ENCODE measurements at regions not wholly inside any gene's neighbourhood (a gene's known extent, or its start where the extent isn't known, plus 50 kb on each side); places are given as distances from the start of the nearest gene placed in this dataset.
"Not testable (repeated sequence)": the region's sequence is repeated elsewhere in the genome, so short reads cannot be mapped to it uniquely, and the experiment has no call there.

DNA sequence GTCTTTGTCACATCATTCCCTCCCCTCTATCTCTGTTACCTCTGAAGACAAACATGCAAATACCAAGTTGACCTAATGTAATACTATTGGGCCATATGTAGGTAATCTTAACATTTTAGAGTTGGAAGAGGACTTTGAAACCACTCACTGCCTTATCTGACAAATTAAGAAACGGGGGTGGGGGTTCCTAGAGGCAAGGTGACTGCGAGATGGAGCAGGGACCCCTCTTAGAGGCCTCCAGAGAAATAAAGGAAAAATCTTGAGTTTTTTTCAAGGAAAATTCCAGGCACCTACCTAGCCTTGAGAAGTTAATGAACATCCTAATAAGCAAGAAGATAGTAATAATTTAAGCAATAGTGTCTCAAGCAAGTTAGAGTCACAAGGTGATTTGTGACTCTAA, 270.8 kb downstream of the CD83 start:
- no peak for DNase-seq (ENCODE audit: low read depth, low spot score)

DNA sequence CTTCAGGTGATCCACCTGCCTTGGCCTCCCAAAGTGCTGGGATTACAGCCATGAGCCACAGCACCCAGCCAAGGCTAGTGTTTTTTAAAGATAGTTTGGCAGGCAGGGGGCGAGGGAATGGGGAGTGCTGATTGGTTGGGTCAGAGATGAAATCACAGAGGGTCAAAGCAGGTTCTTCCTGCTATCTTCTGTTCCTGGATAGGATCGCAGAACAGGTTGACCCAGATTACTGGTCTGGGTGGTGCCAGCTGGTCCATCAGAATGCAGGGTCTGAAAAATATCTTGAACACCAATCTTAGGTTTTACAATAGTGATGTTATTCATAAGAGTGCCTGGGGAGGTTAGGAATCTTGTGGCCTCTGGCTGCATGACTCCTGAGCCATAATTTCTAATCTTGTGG, 272.2 kb downstream of the CD83 start:
- DNase-seq (ENCODE audit: low read depth, low spot score) = not testable (repeated sequence)

DNA sequence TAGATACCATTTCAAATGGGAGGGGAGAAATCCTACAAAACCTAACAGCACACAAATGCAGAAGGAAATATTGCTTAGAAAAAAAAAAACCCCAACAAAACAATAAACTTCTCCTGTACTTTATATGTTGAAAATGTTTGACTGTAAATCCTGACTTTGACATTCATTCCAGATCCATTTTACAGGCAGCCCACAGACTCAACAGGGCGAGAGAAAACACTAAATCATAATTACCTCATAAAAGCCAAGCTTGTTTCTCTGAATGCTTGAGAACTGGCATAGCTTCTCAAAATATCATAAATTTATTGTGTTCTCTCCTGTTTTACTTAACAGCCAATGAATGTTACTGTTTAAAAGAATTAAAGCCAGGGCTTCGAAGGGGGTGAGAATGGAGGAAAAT, 273.2 kb downstream of the CD83 start:
- DNase-seq (ENCODE audit: low read depth, low spot score) = no peak

DNA sequence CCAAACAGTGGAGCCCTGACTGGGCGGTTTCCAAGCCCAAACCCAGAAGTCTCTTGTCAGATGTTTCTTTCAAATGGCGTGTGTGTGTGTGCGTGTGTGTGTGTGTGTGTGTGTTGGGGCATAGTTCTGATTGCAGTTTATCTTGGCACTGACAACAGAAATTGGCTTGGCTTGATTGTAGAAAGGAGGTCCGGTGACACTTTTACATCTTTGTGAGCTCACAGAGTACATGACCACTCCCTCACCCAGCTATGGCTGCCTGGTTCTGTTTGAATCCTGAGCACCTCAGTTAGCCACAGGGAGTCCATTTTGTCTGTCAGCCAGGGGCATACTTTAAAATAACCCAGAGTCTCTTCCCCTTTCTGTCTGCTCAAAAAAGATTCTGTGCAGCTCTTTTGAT, 276.3 kb downstream of the CD83 start:
- no peak for DNase-seq (ENCODE audit: low read depth, low spot score)

DNA sequence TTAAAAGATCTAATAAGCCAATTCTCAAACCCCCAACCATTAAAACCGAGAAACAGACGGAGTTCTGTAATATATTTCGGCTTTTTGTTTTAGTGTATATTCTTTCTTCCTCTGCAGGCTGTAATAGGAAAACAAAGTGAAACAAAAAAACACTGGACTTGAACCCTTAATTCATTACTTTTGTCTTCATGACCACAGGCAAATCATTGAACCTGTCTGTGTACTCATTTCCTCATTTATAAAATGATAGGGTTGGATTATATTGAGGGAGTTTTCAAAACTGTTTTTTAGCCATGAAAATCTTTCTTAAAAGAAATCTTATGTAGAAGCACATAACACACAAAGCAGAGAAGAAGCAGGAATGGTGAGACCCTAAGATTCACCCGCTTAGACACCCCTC, 278.8 kb downstream of the CD83 start:
- DNase-seq (ENCODE audit: low read depth, low spot score) = no peak

DNA sequence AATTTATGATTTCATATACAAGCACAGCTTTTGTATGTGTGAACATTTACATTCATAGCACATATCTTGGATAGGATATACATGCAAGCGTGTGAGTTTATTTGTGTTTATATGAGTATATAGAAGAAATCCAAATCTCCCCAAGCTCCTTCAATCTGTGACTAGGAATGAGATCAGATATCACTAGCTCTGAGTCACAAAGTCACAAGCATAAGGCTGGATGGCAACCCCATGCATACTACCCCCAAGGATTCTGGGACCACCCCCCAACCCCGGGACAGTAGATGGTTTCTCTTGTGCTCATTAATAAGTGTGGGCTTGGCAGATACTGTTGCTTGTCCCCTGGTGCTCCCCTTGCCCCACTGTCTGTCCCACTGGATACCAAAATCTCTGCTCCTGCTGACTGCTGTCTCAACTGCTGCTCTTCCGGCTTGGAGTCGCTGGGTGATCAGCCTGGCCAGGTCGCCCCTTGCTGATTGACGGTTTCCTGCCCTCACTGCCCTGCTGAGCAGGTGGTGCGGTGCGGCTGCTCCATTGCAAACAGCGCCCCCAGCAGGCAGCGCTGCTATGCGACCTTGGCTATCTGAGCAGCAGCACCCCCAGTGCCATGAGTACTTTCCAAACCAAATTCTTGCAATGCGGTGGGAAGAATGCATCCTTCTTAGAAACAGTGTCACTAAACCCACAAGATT, 279.4 kb downstream of the CD83 start:
- no peak for DNase-seq (ENCODE audit: low read depth, low spot score)

DNA sequence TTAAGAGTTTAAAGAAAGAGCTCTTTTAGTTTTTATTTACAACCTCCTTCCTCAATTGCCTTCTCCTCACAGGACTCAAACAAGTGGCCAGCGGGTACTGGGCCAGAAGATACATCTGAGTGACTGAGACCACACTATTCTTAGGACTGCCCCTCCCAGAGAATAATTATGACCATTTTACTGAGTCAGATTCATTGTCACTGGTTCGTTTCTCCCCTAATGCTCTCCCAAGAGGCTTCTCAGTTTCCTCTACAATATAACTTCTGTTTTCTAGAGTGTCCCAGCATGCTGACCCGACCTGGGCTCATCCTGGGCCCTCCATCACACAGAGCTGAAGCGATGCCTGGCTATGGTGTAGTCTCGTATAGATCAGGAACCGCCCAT, 279.9 kb downstream of the CD83 start:
- DNase-seq (ENCODE audit: low read depth, low spot score) = no peak

DNA sequence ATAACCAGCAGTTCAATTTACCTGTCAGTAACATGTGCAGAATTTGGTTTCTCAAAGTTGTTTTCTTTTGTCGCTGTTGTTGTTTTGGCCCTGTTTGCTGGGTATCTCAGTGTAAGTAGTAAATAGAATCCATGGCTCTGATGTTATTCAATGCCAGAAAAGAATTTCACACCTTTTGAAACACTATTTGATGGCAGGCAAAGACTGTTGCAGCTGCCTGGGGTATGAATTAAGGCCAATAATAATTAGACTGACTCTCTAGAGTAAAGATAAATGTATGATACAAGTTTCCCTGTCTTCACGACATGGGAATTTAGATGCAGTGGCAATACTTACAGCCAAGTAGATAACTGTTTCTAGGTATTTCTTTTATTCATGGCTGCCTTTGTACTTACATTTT, 281.4 kb downstream of the CD83 start:
- DNase-seq (ENCODE audit: low read depth, low spot score) = no peak

DNA sequence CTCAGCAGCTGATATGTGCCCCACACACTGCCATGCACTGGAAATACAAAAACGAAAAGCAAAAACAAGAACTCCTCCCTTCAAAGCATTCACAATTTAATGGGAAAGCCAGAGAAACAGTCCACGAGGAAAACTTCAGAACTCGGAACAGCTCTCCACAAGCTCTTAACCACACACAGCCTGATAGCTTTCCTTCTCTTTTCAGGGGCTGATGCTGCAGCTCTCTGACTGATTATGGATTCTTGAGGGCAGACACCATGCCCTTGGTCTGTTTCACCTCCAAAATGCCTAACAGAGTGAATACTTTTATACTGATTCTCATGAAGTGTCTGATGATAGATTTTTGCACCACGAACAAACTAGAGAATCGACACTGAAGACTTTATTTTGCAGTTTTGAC, 282.1 kb downstream of the CD83 start:
- DNase-seq (ENCODE audit: low read depth, low spot score) = no peak

DNA sequence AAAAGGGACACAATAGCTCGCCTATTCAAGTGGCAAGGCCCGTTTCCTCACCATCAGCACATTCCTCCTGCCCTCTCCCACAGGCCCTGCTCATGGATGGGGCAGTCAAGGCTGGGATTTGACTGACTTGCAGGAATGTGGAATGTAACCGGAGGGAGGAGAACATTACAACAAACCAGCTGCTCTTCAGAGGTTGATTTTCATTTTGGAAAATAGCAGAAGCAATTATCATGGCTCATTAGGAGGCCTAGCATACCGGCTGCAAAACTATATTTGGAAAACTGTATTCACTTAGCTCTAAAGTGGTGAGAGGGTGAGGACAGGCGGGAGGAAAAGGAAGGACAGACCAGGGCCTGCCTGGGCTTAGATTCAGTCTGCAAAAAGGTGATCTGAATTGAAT, 283.7 kb downstream of the CD83 start:
- no peak for DNase-seq (ENCODE audit: low read depth, low spot score)

DNA sequence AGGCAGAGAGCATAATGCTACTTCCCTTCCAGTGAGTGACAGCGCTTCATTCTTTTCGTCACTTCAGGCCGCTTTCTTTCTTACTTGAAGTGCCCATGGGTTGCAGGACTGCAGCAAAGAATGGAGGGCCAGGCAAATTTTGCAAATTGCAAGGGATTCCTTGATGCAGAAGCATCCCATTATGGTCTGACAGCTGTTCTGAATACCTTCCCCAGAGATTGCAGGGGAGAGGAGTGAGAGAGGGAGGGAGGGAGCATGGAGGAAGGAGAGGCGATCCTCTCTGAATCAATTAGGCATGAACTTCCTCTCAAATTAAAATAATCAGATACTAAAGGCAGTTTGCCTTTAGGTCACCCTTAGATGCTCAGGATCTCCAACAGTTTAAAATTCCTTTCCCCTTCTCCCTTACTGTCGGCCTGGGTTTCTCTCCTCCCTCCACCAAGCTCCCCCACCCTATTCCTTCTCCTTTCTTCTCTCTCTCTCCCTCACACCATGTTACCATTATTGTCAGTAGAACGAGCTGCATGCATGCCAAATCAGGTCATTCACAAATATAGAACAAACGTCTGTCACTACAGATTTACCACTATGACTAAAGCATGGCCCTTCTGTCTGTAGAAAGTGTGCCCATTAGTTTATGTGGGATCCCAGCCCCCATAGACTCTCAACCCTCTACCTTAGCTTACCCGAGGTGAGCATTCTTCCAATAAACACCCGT, 289.2 kb downstream of the CD83 start:
- no peak for DNase-seq (ENCODE audit: low read depth, low spot score)

DNA sequence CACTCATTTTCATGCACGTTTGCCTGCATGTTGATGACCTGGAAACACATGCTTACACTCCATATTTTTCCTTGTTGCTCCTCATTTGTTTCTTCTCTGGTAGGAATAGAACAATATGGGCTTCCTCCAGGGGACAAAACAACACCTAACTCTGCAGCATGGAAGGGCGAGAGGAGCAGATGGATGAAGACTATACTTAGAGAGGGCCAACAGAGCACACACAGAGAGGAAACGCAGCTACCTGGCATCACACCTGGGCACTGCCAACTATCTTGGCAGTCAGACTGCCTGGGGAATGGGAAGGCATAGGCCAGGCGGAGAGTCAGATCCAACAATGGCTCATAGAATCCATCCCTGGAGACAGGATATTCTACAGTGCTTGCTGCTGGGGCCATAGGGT, 290.9 kb downstream of the CD83 start:
- no peak for DNase-seq (ENCODE audit: low read depth, low spot score)

DNA sequence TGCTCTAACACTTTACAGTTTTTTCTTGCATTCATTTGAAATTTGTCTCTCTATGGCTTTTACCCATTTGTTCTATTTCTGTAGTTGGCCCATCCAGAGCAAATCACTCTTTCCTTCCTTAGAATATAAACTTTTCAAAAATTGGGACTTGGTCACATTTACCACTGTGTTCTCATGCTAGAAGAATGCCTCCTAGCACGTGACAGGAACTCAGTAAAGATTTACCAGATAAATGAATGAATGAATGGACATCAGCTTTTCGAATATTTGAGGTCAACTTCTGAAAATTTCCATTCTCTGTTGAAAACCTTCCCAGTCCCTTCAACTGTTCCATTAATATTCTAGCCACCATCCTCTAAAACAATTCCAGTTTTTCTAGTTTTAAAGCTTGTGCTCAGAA, 294.5 kb downstream of the CD83 start:
- no peak for DNase-seq (ENCODE audit: low read depth, low spot score)

DNA sequence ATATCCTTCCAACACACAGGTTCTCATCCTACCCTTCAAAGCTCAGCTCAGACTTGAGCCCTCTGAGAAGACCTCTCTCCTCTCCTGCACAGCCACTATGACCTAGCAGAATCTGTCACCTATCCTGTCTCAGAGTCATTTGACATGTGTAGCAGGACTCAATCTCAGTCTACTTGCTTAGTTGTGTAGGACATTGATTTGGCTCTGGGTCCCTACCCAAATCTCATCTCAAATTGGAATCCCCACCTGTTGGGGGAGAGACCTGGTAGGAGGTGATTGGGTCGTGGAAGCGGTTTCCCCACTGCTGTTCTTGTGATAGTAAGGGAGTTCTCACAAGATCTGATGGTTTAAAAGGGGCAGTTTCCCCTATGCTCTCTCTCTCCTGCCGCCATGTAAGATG, 297.9 kb downstream of the CD83 start:
- no peak for DNase-seq (ENCODE audit: low read depth, low spot score)

DNA sequence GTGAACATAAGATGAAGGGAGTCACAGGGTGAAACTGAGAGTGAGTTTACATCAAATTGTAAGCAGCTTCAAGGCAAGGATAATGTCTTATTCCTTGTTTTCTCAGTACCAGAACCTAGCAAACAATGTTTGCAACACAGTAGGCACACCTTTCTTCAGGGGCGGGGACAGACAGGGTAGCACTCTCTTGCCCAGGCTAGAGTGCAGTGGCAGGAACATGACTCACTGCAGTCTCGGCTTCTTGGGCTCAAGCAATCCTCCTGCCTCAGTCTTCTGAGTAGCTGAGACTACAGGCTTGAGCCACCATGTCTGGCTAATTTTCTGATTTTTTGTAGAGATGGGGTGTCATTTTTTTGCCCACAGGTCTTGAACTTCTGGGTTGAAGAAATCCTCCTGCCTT, 299.8 kb downstream of the CD83 start:
- no peak for DNase-seq (ENCODE audit: low read depth, low spot score)

DNA sequence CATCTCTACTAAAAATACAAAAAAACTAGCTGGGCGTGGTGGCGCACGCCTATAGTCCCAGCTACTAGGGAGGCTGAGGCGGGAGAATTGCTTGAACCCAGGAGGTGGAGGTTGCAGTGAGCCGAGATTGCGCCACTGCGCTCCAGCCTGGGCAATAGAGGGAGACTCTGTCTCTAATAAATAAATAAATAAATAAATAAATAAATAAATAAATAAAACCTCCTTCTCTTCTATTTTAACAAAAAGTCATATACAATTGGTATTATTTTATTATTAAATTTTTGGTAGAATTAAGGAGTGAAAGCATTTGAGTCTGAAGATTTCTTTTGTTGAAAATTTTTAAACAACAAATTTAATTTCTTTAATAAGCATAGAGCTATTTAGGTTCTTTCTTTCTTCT, 301.7 kb downstream of the CD83 start:
- not testable (repeated sequence) for DNase-seq (ENCODE audit: low read depth, low spot score)

DNA sequence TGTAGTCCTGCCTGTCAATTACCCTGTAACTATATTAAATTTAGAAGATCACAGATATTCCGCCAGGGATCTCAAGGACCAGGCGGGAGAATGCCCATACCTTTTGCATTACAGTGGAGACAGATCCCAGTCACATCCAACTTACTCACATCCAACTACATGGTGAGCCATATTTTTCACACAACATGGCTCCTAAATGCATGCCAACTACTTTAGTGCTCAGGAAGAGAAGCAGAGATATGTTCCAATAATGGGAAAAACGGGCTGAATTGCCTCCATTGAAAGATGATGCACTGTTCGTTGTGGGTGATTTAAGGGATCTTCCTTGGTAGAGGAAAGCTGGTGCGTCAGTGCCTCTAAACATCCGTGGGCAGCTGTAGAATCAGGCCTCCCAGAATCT, 304.5 kb downstream of the CD83 start:
- no peak for DNase-seq (ENCODE audit: low read depth, low spot score)

DNA sequence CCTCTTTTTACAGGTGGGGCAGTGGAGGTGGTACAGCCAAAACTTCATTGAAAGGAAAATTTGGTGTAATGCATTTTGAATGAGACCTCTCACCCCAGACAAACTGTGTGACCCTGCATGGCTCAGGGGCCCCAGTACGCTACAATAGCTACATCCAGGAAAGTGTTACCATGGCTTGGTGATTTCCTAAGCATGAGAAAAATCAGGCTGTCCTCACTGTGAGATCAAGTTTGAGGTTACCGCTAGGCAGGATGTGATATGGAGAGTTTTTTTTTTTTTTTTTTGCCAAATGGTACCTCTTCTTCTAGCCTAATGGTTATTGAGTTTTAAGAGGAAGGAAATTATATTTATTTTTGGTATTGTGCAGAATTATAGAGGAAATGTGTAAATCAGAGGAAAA, 305.3 kb downstream of the CD83 start:
- DNase-seq (ENCODE audit: low read depth, low spot score) = no peak

DNA sequence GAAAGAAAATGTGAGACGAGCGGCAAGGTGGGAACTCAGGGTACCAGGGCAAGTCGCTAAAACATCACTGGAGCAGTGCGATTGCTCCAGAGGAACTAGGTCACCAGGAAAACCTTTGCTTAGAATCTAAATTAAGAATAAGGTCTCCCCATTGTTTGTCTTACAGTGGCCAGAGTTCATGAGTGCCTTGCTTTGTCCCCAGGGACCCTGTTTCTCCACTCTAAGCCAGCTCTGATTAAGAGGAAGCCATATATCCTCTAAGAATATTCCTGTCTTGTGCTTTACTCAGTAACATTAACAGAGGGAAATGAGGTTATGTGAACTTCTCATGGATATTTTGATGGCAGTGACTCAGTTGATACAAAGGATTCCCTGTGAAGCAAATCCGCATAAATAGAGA, 305.8 kb downstream of the CD83 start:
- DNase-seq (ENCODE audit: low read depth, low spot score) = no peak

DNA sequence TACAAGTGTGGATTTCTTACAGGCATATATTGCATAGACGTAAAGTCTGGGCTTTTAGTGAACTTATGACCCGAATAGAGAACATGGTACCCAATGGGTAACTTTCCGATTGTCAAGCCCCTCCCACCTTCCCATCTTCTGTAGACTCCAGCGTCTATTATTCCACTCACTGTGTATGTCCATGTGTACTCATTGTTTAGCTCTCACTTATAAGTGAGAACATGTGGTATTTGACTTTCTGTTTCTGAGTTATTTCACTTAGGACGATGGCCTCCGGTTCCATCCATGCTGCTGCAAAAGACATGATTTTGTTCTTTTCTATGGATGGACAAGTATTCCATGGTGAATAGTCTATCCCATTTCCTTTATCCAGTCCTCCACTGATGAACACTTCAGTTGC, 306.4 kb downstream of the CD83 start:
- no peak for DNase-seq (ENCODE audit: low read depth, low spot score)

DNA sequence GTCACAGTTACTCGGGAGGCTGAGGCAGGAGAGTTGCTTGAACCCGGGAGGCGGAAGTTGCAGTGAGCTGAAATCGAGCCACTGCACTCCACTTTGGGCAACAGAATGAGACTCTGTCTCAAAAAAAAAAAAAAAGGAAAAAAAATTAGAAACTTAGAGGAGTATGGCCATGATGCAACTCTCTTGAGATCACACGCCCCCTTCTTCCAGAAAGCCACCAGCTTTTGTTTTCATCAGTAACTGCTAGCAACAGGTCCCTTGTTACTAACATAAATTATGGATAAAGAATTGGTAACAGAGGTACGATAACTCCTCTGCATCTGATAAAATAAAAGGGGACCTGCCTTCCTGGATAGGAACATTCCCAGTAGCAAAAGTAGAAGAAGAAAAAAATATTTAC, 308.2 kb downstream of the CD83 start:
- no peak for DNase-seq (ENCODE audit: low read depth, low spot score)

DNA sequence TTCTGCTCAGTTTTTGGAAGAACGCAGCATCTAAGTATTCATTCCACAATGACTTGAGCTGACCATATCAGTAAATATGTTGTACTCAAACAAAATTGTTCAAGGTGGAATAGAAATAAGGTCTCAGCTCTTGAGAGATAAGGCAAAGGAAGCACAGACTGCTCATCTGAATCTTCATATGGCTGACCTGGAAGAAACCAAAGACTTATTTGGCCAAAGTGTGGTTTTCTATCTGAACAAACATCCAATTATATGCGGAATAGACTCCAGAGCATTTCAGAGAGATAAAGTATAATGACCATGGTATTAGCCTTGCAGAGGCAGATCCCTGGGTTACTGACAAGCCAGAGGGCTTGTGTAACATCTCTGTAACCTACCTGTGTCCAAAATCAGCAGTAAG, 308.7 kb downstream of the CD83 start:
- DNase-seq (ENCODE audit: low read depth, low spot score) = no peak

DNA sequence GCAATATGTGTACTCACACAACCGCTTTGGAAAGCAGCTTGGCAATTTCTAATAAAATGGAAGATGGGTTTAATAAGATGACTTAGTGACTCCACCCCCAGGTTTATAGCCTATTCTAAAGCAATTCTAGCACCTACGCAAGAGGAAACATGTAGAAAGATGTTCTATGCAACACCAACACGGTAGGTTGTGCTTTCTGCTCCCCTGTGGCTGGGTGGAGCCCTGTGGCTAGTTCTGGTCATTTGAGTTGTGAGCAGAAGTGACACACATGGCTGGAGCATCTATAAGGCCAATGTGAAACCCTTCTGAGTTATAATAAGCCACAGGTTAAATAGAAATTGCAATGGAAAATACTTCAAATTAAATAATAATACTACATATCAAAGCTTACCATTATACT, 310.7 kb downstream of the CD83 start:
- DNase-seq (ENCODE audit: low read depth, low spot score) = no peak

DNA sequence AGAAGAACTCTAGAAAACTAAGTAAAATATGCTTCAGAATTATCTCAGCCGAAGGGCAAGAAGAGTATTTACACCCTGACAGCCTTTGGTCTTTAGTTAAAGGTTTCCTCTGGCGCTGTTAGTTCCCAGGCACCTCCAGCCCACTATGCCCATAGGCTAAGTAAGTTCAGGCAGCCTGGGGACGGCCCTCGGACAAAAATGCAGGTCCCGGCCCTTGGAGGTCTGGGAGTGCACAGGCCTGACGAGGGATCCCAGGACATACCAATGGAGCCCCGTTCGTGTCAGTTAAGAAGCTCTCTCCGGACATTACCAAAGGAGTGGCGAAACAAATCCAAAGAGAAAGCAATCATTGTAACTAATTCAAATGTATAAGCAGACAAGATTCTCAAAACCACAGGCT, 311.8 kb downstream of the CD83 start:
- no peak for DNase-seq (ENCODE audit: low read depth, low spot score)

Data from pulmonary artery endothelial cell (primary cell).